CD4-positive, alpha-beta T cell treated with Interleukin-2 at 100 ng/mL for 4 hours (primary cell): ENCODE measurements at regions not wholly inside any gene's neighbourhood (a gene's known extent, or its start where the extent isn't known, plus 50 kb on each side); places are given as distances from the start of the nearest gene placed in this dataset.

Experiments used
- DNase-seq: peaks from one replicate; pipeline ENCODE4 v3.0.0-alpha.2; 2020; ENCODE audit warnings: low spot score

GRCh38 chr2:21633466-21633865 lies 509.7 kb downstream of the TDRD15 start:
- no peak for DNase-seq

GRCh38 chr2:21633911-21634310 lies 510.1 kb downstream of the TDRD15 start:
- no peak for DNase-seq

DNA sequence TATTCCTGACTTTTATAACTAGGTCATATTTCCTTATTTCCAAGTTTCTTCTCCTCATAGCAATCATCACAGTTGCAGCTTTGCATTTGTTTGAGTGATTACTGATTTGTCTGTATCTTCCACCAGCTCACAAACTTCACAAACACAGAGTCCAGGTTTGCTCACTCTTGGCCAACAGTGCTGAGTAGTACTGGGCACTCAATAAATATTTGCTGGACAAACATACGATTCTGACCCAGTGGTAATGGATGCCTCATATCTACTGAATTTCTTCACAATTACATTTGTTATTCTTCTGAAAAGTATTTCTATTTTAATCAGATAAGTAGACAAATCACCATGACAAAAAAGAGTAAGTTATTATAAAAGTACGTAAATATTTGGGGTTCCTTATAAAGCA lies 516.3 kb downstream of the TDRD15 start:
- no peak for DNase-seq

GRCh38 chr2:21642647-21643046 lies 518.9 kb downstream of the TDRD15 start:
- no peak for DNase-seq

- no peak for DNase-seq
Measured at GRCh38 chr2:21643180-21643579, 519.4 kb downstream of the TDRD15 start.

DNA sequence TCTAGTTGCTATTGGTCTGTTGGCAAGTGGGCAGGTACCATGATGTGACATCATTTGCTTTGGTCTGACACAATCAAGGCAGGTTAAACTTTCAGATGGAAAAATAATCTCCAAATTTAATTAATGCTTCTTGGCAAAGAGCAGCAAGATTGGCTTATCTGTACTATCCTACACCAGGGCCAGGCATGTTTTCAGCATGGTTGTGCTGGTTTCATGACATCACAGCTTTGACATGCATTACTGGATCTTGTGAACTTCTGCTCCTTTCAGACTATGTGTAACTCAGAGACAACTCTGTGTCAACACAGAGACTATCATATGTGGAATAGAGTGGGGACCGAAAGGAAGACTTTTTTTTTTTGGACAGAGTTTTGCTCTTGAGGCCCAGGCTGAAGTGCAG lies 520.5 kb downstream of the TDRD15 start:
- DNase-seq = no peak

GRCh38 chr2:21646345-21646744 lies 522.6 kb downstream of the TDRD15 start:
- no peak for DNase-seq

DNA sequence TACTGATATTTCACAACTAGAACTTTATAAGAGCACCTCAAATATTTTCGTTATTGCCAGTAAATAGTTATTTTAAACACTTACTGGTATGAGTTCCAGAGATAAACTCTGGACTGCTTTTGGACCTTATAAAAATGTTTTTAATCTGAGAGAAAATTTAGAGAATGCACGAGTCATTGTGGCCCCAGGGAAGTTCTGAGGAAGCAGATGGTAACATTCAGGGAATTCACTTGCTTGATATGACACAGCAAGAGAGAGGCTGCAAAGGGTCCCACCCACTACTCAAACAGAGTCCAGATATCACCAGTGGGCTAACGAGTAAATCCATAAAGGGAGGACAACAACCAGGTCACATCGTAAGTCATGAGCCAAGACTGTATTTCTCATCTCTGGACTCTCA lies 526.8 kb downstream of the TDRD15 start:
- no peak for DNase-seq

GRCh38 chr2:21655136-21655535 lies 531.4 kb downstream of the TDRD15 start:
- DNase-seq = no peak

DNA sequence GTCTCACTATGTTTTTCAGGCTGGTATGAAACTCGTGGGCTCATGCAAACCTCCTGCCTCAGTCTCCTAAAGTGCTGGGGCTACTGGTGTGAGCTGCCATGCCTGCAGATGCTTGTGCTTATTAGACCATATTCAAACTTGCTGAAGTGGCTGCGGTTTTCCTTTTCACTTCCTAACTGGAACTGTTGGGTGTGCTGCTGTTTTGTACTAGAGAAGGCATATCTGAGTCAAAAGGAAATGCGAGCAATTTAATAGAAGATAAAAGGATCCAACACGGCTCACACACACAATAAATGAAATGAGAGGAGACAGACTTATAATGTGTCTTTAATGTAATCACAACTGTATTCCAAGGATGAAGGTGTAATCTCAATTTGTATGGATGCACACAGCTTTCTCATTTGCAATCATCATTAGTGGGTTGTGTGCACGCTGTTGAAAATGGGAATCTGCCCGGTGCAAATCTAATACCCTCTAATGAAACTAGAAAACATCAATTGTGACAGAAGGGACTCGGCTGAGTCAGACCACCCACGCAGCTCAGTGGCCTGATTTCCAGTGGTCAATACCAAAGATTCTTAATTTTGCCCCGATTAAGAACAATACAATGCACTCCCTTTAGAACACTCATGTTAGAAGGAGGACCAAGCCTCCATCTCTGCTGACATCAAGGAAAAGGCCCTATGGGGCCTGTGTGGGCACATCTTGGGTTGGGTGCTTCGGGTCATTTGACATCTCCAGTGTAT lies 532.7 kb downstream of the TDRD15 start:
- DNase-seq = no peak

DNA sequence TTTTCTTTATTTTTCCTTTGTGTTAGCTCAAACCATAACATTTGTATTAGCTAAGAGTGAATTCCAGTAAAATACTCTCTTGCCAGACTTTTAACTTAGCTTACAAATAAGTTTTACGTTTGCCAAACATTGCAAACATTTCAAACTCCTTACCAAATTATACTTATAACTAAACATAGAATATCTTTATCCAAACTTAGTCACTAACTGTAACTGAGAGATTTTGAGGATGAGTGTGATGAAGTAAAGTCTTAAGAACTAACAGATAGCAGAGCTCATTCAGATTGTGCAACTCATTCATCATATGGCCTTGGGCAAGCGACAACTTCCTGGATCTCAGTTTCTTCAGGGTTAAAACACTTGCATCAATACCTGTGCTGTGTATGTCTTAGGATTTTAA lies 533.7 kb downstream of the TDRD15 start:
- DNase-seq = no peak

DNA sequence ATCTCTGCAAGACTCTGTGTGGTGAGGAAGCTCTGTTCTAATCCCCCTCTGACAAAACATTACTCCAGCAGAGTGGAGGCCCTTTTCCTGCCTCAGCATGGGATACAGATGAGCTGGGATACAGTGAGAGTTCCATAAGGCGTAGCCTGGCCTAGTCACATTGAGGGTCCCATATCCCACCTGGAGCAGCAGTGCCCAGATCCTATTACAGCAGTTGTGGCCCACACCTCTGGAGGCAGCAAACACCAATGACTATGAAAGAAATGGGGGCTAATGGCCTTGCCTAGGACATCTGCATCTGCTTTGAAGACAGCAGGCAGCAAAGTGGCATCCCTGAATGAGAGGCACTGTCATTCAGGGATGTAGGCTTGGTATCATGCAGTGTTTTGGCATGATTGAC lies 534.5 kb downstream of the TDRD15 start:
- DNase-seq = no peak

GRCh38 chr2:21658907-21659477 lies 535.2 kb downstream of the TDRD15 start:
- DNase-seq = no peak

DNA sequence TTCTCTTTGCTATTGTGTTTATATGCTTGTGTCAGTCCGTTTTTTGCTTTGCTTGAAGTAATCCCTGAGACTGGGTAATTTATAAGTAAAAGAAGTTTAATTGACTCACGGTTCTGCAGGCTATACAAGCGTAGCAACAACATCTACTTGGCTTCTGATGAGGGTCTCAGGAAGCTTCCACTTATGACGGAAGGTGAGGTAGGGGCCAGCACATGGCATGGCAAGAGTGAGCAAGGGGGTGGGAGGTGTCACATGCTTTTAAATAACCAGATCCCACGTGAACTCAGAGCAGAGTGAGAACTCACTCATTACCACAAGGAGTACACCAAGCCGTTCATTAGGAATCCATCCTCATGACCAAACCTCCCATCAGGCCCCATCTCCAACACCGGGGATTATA lies 540.3 kb downstream of the TDRD15 start:
- no peak for DNase-seq

GRCh38 chr2:21667638-21668037 lies 543.9 kb downstream of the TDRD15 start:
- no peak for DNase-seq

DNA sequence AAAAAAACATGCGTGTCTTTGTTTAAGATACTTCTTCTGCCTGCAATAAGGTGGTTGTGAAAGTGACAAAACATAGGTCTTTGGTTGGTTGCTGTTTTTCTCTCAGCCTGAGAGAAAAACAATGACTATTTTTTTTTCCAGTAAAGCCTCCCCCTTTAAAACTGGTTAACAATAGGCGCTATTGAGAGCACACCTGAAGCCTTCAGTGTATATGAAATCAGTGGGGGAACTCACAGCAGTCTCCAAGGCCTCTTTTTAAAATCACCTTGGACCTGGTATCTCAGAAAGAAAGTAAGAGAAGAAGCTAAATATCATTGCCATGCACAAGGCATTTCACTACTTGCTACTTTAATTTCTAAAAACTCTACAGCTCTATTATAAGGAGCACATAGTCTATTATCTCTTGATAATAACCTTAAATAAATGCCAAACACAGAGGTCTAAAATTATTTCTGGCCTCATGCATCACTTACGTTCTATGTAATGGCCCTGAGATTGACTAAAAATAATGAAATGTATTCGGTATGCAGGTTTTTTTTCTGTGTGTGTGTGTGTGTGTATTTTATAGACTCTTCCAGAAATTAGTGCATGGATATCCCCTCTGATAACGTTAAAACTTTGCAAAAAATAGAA lies 544.4 kb downstream of the TDRD15 start:
- DNase-seq = no peak

DNA sequence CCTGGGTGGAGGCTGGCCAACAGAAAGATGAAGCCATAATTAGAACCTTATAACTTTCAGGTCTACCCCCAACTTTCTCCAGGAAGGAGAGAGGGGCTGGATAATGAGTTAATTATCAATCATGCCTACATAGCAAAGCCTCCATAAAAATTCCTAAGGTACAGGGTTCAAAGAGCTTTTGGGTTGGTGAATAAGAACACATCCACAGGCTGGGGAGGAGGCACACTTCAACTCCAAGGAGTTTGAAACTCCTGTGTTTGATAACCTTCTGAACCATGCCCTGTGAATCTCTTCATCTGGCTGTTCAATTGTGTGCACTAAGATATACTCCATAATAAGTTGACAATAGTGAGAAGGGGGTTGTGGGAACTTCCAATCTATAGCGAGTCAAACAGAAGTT lies 552.3 kb downstream of the TDRD15 start:
- DNase-seq = no peak

DNA sequence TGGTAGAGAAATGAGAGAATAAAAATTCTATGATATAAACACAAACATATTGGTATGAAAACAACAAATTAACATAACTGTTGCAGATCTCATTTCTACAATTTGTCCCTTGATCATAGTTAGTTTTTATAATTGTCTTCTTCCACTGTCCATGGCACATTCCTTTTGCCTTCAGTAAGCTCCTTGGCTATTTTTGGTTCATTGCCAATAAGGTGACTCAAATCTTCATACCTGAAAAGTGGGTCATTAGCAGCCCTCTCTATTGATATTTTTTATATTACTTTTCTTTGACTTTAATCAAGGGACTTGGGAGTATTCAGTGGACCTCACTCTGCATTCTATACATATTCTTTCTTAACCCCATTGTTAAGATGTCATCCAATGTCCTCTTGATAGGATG lies 552.9 kb downstream of the TDRD15 start:
- DNase-seq = no peak

- DNase-seq = no peak
Measured at GRCh38 chr2:21683838-21684237, 560.1 kb downstream of the TDRD15 start.

GRCh38 chr2:21687589-21687988 lies 563.8 kb downstream of the TDRD15 start:
- no peak for DNase-seq

DNA sequence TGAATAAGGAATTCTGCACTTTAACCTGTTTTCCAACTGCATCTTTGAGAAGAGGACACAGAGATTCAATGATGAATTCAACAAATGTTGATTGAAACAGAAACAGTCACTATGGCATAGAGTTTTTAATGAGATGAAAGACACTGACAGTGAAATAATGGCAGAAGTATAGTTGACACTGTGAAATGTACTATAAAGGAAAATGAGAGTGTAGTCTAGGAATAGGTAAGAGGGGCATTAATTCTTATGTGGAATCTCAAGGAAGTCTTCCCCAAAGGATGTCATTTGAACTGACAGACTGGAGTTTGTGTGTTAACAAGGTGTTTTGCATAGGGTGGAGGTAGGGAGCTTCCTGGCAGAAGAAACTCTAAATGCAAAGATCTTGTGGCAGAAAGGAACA lies 566.2 kb downstream of the TDRD15 start:
- no peak for DNase-seq

DNA sequence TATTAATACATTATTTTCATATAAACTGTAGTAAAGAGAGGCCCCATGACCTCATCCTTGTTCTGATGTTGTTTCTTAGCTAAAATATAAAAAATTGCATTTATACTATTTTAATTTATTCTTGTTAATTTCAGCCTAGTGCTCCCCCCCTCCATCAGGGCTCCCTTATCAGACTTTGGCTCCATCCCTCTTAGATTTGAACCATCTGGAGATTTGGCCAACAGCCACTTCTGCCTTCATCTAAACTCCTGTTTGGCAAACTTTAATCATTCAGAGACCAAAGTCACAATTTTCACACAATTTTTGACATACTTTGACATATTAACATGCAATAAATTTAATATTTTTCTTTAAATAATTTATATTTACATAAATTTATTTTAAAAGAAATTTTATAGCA lies 569.3 kb downstream of the TDRD15 start:
- no peak for DNase-seq

DNA sequence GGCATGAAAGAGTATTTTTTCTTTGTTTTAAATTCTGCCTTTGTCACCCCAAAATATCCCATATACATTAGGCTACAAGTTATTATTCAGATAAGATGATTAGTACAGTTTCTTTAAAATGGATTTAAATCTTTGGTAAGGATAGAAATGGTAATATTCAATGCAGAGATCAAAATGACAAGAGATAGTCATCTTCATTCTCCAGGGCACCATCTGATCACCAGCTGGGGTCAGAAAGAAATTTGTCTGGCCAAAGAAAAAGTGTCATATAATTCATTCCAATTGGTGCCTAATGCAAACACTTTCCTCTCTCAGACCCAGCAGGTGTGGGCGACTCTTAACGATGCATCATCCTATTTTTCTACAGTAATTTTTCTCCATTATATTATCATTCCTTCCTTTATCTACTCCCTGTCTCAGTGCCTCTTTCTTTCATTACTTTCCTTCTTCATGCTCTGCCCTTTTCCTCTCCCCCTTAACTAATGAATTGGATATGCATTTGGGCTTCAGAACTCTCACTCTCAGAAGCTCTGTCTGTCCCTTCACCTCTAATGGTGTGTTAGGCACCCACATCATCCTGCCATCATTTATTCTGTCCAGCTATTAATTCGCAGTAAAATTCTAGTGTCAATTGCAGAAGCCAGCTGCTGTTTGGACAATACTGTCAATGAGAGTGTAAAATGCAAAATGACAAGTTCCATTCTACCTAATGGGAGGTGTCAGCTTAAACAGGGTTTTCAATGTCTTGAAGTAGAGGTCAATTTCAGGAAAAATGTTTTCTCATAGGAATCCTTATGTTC lies 570.5 kb downstream of the TDRD15 start:
- DNase-seq = no peak
